ENCODE measurements at regions not wholly inside any gene's neighbourhood (a gene's known extent, or its start where the extent isn't known, plus 50 kb on each side); places are given as distances from the start of the nearest gene placed in this dataset.

DNA sequence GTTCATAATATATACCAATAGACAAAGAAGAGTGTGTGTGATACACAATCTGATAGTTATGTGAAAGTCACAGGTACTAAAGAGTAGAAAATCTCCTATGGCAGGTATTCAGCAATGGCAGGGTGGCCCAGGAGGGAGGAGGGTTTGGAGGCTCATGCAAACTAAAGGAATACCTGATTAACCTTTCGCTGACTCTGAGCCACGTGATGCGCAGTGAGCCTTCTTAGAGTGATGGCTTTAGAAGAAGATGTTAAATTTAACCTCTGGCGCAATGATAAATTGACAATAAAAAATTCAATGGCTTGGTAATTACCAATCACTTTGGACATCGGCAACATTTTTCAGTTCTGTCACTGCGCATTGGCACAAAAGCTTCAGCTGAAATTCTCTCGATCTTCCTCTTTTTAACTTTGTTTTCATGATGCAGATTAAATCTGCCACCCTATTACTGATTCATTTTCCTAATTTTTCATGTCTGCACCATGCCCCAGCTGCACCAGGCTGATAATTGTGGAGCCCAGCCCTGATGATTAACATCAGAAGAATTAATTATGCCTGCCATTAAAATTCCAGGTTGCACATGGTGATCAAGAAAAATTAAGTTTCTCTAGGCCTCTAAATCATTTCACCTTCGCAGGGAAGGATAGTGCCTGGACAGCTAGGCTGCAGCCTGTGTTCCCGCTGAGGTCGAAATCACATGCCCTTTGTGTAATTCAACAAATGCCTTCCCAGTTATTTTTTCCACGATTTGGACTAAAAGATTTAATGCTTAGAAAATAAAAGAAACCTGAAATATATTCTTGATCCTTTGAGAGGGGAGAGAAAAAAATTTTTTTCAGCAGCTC, 250.6 kb upstream of the HNRNPA3 start:
- H3K36me3 ChIP-seq (ENCODE audit: insufficient read depth, low read length), result no peaks in the 10 kb centered on the region
- no peak overlapping the region for H3K4me3 ChIP-seq (ENCODE audit: low read depth, low read length)
- peaks cover 72% of the 10 kb centered on the region for H3K27me3 ChIP-seq (ENCODE audit: insufficient read depth, low read length)
- no peak overlapping the region for H3K27ac ChIP-seq (ENCODE audit: low read depth, low read length)
- H3K4me1 ChIP-seq (ENCODE audit: control insufficient read depth, insufficient read depth, low read length, unreplicated experiment), result no peaks in the 10 kb centered on the region
- no peak overlapping the region for H2AFZ ChIP-seq (ENCODE audit: low read length, unreplicated experiment)
- no peaks in the 10 kb centered on the region for H3K79me2 ChIP-seq (ENCODE audit: control insufficient read depth, insufficient read depth, low read length, unreplicated experiment)

DNA sequence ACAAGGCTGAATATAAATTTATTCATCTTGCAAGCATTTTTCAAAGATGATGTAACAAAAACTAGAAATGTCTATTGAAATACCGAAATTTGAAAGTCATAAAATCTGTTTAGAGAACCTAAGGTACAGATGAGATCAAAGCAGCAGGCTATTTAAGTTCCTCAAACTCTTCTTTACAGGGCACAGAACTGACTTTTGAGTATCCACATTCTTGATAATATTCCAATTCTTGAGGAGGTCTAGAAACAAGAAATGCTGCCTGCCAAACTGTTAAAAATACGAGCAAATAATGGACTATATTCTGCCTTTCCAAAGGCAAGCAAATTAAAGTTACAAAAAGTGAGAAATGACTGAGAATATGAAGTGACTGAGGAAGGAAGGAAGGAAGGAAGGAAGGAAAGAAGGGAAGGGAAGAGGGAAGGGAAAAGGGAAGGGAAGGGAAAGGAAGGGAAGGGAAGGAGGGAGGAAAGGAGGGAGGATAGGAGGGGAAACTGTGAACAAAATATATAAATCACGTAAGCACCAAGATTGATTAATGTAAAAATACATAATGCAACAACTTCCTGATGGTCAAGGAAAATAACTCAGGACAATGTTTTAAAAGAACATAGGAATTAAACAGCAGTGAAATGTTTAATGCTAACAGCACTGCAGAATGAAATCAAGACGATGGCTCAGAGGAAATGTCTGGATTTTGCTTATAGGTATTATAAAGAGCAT, 248.9 kb upstream of the HNRNPA3 start:
- Histone ChIP-seq H2AFZ (ENCODE audit: low read length, unreplicated experiment) (no peak overlapping the region), H3K27ac (ENCODE audit: low read depth, low read length) (no peak overlapping the region), H3K4me1 (ENCODE audit: control insufficient read depth, insufficient read depth, low read length, unreplicated experiment) (no peaks in the 10 kb centered on the region), H3K4me3 (ENCODE audit: low read depth, low read length) (no peak overlapping the region), H3K36me3 (ENCODE audit: insufficient read depth, low read length) (no peaks in the 10 kb centered on the region), H3K27me3 (ENCODE audit: insufficient read depth, low read length) (peaks cover 74% of the 10 kb centered on the region), H3K79me2 (ENCODE audit: control insufficient read depth, insufficient read depth, low read length, unreplicated experiment) (no peaks in the 10 kb centered on the region)

DNA sequence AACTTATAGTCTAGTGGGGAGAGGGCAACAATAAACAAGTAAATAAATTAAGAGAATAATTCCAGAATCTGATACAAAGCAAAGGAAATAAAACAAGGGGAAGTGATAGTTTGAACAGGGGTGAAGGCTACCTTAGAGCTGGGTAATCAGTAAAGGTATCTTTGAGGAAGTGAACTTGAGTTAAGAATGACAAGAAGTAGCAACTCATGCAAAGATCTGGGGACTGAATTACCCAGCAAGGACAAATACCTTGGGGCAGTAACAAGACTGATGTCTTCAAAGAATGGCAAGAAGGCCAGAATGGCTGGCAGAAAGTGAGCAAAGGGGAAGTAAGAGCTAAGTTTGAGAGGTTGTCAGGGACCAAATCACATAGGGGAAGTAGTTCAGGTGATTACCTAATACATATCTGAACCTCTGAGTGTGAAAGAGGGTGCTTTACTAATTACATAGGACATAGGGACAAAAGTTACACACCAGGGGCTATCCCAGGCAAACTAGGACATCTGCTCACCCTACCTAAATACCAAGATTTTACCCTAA, 244.6 kb upstream of the HNRNPA3 start:
- Histone ChIP-seq H3K4me1 (ENCODE audit: control insufficient read depth, insufficient read depth, low read length, unreplicated experiment) (no peaks in the 10 kb centered on the region), H3K27me3 (ENCODE audit: insufficient read depth, low read length) (peaks cover 64% of the 10 kb centered on the region), H3K4me3 (ENCODE audit: low read depth, low read length) (no peak overlapping the region), H3K27ac (ENCODE audit: low read depth, low read length) (no peak overlapping the region), H3K79me2 (ENCODE audit: control insufficient read depth, insufficient read depth, low read length, unreplicated experiment) (no peaks in the 10 kb centered on the region), H2AFZ (ENCODE audit: low read length, unreplicated experiment) (no peak overlapping the region), H3K36me3 (ENCODE audit: insufficient read depth, low read length) (no peaks in the 10 kb centered on the region)

DNA sequence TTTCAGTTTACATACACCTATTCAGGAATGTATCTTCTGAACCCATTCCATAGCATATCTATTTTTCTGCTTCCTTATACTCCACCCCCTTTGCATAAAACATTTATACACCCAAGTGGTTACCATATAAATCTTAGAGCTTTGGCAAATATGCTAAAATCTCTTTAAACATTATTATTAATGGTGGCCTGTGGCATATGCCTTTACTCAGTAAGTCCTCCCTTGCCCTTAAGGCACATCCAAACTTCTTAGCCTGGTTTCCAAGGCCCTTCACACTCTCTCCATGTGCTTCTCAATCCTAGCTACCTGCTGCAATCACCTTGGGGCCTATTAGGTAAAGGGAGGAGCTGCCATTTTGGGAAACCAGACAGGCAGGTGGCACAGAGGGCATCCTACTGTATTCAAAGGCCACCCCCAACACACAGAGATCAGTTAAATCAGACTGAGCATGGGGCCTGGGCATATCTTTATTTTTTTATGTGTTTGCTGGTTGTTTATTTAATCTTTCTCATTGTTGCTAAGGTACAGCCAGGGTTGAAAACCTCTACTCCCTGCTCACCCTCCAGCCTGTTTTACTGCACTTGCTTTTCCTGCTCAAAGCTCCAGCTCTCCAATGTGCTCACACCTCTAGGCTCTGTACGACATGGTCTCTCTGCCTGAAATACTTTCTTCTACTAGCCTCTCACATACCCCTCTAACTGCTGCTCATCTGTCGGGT, 242.8 kb upstream of the HNRNPA3 start:
- H3K36me3 ChIP-seq (ENCODE audit: insufficient read depth, low read length), result no peaks in the 10 kb centered on the region
- no peak overlapping the region for H3K4me3 ChIP-seq (ENCODE audit: low read depth, low read length)
- peaks cover 60% of the 10 kb centered on the region for H3K27me3 ChIP-seq (ENCODE audit: insufficient read depth, low read length)
- no peak overlapping the region for H3K27ac ChIP-seq (ENCODE audit: low read depth, low read length)
- no peaks in the 10 kb centered on the region for H3K4me1 ChIP-seq (ENCODE audit: control insufficient read depth, insufficient read depth, low read length, unreplicated experiment)
- H2AFZ ChIP-seq (ENCODE audit: low read length, unreplicated experiment), result no peak overlapping the region
- no peaks in the 10 kb centered on the region for H3K79me2 ChIP-seq (ENCODE audit: control insufficient read depth, insufficient read depth, low read length, unreplicated experiment)

DNA sequence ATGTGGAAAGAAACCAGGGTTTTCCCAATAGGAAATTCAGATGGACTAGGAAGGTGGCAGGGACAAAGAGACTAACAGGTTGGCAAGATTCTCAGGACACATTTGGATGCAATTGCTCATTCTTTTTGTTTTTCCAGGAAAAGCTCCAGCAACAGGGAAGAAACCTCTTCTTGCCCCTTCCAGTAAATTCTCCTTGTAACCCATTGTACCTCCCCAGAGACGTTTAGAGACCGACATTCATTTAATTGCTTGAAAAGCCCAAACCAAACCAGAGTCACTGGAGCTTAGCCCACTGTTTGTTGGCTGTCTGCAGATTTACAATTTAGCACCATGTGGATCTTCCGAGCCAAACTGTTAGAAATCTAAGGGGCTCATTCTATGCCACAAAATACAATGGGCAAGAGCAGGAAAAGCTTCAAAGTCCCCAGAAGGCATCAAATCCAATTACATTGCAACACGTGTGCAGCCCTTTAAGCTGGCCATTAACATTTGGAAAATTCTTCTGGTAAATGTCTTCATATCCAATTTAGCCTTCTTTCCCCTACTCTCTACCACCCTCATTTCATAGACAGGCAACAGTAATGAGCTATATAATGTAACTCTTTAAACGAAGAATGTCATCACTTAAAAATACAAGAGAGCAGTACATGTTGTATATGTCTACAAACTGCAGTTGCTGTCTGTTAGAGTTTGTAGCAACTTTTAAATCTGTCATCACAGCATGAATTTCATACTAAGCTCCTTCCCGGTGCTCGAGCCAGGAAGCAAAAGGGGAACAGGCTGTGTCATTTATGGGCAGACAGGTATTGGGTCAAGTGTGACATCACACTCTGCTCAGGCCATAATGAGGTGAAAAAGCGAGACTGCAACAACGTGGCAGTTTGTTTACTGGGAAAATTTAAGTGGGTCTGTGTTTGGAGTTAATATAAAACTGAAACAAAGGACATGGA, 235.6 kb upstream of the HNRNPA3 start:
- peaks cover 47% of the 10 kb centered on the region for H3K27me3 ChIP-seq (ENCODE audit: insufficient read depth, low read length)
- H3K79me2 ChIP-seq (ENCODE audit: control insufficient read depth, insufficient read depth, low read length, unreplicated experiment), result no peaks in the 10 kb centered on the region
- H3K27ac ChIP-seq (ENCODE audit: low read depth, low read length), result no peak overlapping the region
- H3K36me3 ChIP-seq (ENCODE audit: insufficient read depth, low read length), result no peaks in the 10 kb centered on the region
- no peak overlapping the region for H3K4me3 ChIP-seq (ENCODE audit: low read depth, low read length)
- H2AFZ ChIP-seq (ENCODE audit: low read length, unreplicated experiment), result no peak overlapping the region
- H3K4me1 ChIP-seq (ENCODE audit: control insufficient read depth, insufficient read depth, low read length, unreplicated experiment), result no peaks in the 10 kb centered on the region

DNA sequence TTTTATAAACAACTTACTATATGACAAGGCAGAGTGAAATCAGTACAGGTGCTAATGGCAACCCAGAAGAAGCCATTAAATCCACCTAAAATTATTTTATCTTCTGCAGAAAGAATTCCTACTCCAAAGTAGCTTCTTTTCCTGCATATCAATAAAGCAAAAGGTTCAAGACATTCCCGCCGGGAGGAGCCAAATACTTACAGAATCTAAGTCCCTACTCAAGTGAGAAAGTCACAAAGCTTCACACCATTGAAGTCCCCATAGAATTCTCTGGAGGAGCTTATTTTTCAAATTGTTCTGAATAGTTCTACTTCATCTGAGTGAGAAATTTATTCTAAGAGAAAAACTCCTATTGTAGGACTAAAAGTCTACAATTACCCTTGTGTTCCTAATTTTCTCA, 233.7 kb upstream of the HNRNPA3 start:
- no peaks in the 10 kb centered on the region for H3K4me1 ChIP-seq (ENCODE audit: control insufficient read depth, insufficient read depth, low read length, unreplicated experiment)
- no peak overlapping the region for H2AFZ ChIP-seq (ENCODE audit: low read length, unreplicated experiment)

DNA sequence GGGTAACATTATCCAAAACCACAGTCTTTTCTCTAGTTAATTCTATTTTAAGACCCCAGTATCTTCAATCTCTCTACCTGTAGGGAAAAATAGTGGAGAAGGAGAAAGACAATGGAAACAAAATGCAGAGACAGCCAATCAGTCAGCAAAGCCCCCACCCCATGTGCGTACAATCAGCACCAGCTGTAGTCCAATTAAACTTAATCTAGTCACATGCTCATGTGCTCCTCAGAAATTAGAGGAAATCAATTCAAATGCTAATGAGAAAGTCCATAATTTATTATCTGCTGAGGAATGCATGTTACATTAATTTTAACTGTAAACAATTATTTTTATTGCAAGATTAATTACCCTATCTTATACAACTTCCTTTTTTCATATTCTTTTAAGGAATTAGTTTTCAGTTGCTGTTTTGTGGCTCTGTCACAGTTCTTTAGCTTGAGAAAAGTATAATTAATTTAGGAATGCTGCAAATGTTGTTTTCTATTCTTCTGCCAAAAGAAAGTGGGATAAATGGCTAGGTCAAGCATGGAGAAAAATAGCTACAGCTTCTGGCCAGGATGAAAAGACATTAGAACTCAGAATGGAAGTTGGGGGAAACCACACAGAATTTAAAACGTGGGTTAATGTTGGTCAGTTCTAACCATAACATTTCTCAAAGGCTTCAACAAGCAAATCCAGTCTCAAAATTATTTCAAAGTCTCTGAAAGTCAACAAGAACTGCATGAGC, 232.4 kb upstream of the HNRNPA3 start:
- Histone ChIP-seq H3K27me3 (ENCODE audit: insufficient read depth, low read length) (peaks cover 45% of the 10 kb centered on the region), H3K36me3 (ENCODE audit: insufficient read depth, low read length) (no peaks in the 10 kb centered on the region), H3K79me2 (ENCODE audit: control insufficient read depth, insufficient read depth, low read length, unreplicated experiment) (no peaks in the 10 kb centered on the region), H3K4me3 (ENCODE audit: low read depth, low read length) (no peak overlapping the region), H3K4me1 (ENCODE audit: control insufficient read depth, insufficient read depth, low read length, unreplicated experiment) (no peaks in the 10 kb centered on the region), H2AFZ (ENCODE audit: low read length, unreplicated experiment) (no peak overlapping the region), H3K27ac (ENCODE audit: low read depth, low read length) (no peak overlapping the region)

More for the DNA sequence above, 233.7 kb upstream of the HNRNPA3 start:
- Histone ChIP-seq H3K27me3 (ENCODE audit: insufficient read depth, low read length) (peaks cover 53% of the 10 kb centered on the region), H3K36me3 (ENCODE audit: insufficient read depth, low read length) (no peaks in the 10 kb centered on the region), H3K27ac (ENCODE audit: low read depth, low read length) (no peak overlapping the region), H3K4me3 (ENCODE audit: low read depth, low read length) (no peak overlapping the region), H3K79me2 (ENCODE audit: control insufficient read depth, insufficient read depth, low read length, unreplicated experiment) (no peaks in the 10 kb centered on the region)

DNA sequence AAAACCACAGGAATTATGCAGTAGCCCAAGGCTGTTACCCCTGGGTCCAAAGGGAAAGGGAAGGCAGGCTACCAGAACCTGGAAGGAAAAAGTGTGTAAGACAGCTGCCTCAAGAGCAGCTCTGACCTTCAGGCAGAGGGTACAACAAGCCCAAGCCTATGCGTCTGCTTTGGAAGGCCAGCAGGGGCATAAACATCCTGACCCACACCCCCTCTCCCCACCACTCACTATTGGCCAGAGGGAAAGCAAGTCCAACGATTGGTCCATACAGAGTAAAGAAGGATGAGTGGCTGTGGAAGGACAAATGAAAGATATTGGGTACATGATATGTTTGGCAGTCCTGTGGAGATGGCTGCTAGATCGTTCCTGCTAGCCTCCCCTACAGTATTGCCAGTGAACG, 227.6 kb upstream of the HNRNPA3 start:
- H3K27me3 ChIP-seq (ENCODE audit: insufficient read depth, low read length), result peaks cover 51% of the 10 kb centered on the region
- H3K79me2 ChIP-seq (ENCODE audit: control insufficient read depth, insufficient read depth, low read length, unreplicated experiment), result no peaks in the 10 kb centered on the region
- H3K4me3 ChIP-seq (ENCODE audit: low read depth, low read length), result no peak overlapping the region
- H2AFZ ChIP-seq (ENCODE audit: low read length, unreplicated experiment), result no peak overlapping the region
- no peaks in the 10 kb centered on the region for H3K4me1 ChIP-seq (ENCODE audit: control insufficient read depth, insufficient read depth, low read length, unreplicated experiment)
- no peak overlapping the region for H3K27ac ChIP-seq (ENCODE audit: low read depth, low read length)
- no peaks in the 10 kb centered on the region for H3K36me3 ChIP-seq (ENCODE audit: insufficient read depth, low read length)

DNA sequence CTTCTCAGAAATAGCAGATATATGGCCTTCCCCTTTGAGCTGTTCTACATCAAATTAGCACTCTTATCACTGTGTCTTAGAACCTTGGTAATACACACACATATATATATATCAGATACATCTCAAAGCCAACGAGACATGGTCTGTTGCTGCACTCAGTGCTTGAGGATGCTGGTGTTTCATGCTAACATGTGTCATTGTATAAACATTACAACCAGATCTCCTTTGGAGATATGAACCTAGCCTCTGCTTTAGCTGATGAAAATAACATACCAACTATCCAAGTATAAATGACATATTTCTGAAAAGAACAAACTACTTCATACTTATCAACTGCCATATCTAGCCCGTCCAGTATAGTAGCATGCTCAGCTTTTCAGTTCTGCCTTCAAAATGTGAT, 226.7 kb upstream of the HNRNPA3 start:
- H2AFZ ChIP-seq (ENCODE audit: low read length, unreplicated experiment), result no peak overlapping the region
- H3K36me3 ChIP-seq (ENCODE audit: insufficient read depth, low read length), result no peaks in the 10 kb centered on the region
- H3K27me3 ChIP-seq (ENCODE audit: insufficient read depth, low read length), result peaks cover 44% of the 10 kb centered on the region
- no peaks in the 10 kb centered on the region for H3K4me1 ChIP-seq (ENCODE audit: control insufficient read depth, insufficient read depth, low read length, unreplicated experiment)
- no peaks in the 10 kb centered on the region for H3K79me2 ChIP-seq (ENCODE audit: control insufficient read depth, insufficient read depth, low read length, unreplicated experiment)
- no peak overlapping the region for H3K27ac ChIP-seq (ENCODE audit: low read depth, low read length)
- H3K4me3 ChIP-seq (ENCODE audit: low read depth, low read length), result no peak overlapping the region

Data from ACC112 (cell line).